Common myeloid progenitor, CD34-positive (primary cell): ENCODE measurements at regions not wholly inside any gene's neighbourhood (a gene's known extent, or its start where the extent isn't known, plus 50 kb on each side); places are given as distances from the start of the nearest gene placed in this dataset.
A peak's percentile ranks its signal among the peaks of the same experiment; 100 is the strongest.
"Not testable (repeated sequence)": the region's sequence is repeated elsewhere in the genome, so short reads cannot be mapped to it uniquely, and the experiment has no call there.

ENCODE experiments used
- CTCF ChIA-PET: fragments of 350-600 bp; sonication (Branson Sonifier 250); formaldehyde crosslinking; loops from one replicate; lab custom pipeline; 2021; ENCODE audit warnings: antibody characterized with exemption; lab: Charles Lee
- POLR2A ChIA-PET: fragments of 350-600 bp; sonication (Branson Sonifier 250); formaldehyde crosslinking; loops from one replicate; lab custom pipeline; 2021; ENCODE audit warnings: antibody characterized with exemption; lab: Charles Lee
- DNase-seq, 3 donors: peaks; one replicate each; pipeline versions ENCODE4 v3.0.0 to v3.0.0-alpha.2; 2013
- H3K27ac ChIP-seq, 2 experiments: 1 replicate in 1 of 2; 2 replicates in 1 of 2; pipeline ENCODE4 v1.7.0; 2013; ENCODE audit warnings: inconsistent platforms in 2 of 2, low read length in 2 of 2, mild to moderate bottlenecking in 2 of 2, low read depth in 1 of 2, moderate library complexity in 1 of 2; ENCODE audit not compliant: severe bottlenecking in 2 of 2, insufficient read depth in 1 of 2, poor library complexity in 1 of 2
- H3K27me3 ChIP-seq, 5 experiments: replicated peaks in 2 of 5; 1 replicate in 3 of 5; 2 replicates in 2 of 5; pipeline versions ENCODE4 v1.6.1 to v1.7.0; 2013; ENCODE audit warnings: low read length in 4 of 5, mild to moderate bottlenecking in 2 of 5, moderate library complexity in 2 of 5, inconsistent platforms in 1 of 5; ENCODE audit not compliant: insufficient read depth in 5 of 5, control insufficient read depth in 4 of 5
- H3K36me3 ChIP-seq, 4 experiments: 1 replicate in 2 of 4; 2 replicates in 2 of 4; pipeline versions ENCODE4 v1.6.1 to v1.7.0; 2013; ENCODE audit warnings: low read length in 3 of 4, control low read depth in 1 of 4, mild to moderate bottlenecking in 1 of 4; ENCODE audit not compliant: control insufficient read depth in 4 of 4, insufficient read depth in 4 of 4
- H3K4me1 ChIP-seq, 4 experiments: 1 replicate in 3 of 4; 2 replicates in 1 of 4; pipeline versions ENCODE4 v1.6.1 to v1.7.1; 2013; ENCODE audit warnings: low read length in 3 of 4, mild to moderate bottlenecking in 3 of 4, control low read depth in 1 of 4, inconsistent platforms in 1 of 4, moderate library complexity in 1 of 4; ENCODE audit not compliant: control insufficient read depth in 4 of 4, insufficient read depth in 4 of 4; ENCODE audit errors: control extremely low read depth in 1 of 4
- H3K4me3 ChIP-seq, 7 experiments: 1 replicate in 4 of 7; 2 replicates in 3 of 7; pipeline versions ENCODE4 v1.5.1 to v1.7.0; 2013; ENCODE audit warnings: mild to moderate bottlenecking in 7 of 7, low read length in 6 of 7, moderate library complexity in 6 of 7, inconsistent platforms in 2 of 7, low read depth in 2 of 7, control low read depth in 1 of 7; ENCODE audit not compliant: insufficient read depth in 4 of 7, control insufficient read depth in 1 of 7; ENCODE audit errors: extremely low read depth in 1 of 7
- H3K9me3 ChIP-seq, 5 experiments: 1 replicate in 4 of 5; 2 replicates in 1 of 5; pipeline versions ENCODE4 v1.6.1 to v1.7.1; 2013; ENCODE audit warnings: low read length in 4 of 5, mild to moderate bottlenecking in 2 of 5, inconsistent platforms in 1 of 5, low read depth in 1 of 5, moderate library complexity in 1 of 5; ENCODE audit not compliant: control insufficient read depth in 4 of 5, insufficient read depth in 2 of 5; ENCODE audit errors: control extremely low read depth in 1 of 5
- WGBS: methylation state at CpG from one replicate; pipeline ENCODE4 v1.1.5; 2013; ENCODE audit not compliant: insufficient coverage; 5-methylcytosine and 5-hydroxymethylcytosine counted together

- no peaks in the 10 kb centered on the region for H3K36me3 ChIP-seq
- ChIA-PET POLR2A (no interaction called here), CTCF (no interaction called here)
- H3K4me1 ChIP-seq = no peaks in the 10 kb centered on the region
- no peak overlapping the region for H3K27ac ChIP-seq
- no peak for DNase-seq
- no peaks in the 10 kb centered on the region for H3K27me3 ChIP-seq
- peaks cover 0 to 2% (median 0%) of the 10 kb centered on the region in 5 experiments for H3K9me3 ChIP-seq
- WGBS = no CpG with 5 or more reads among the region's 2 CpGs
- no peak overlapping the region for H3K4me3 ChIP-seq
Observed at GRCh38 chr6:11445146-11445545, 92.4 kb upstream of the TMEM170B start.

GRCh38 chr6:11443125-11443524, 94.4 kb upstream of the TMEM170B start:
- H3K36me3 ChIP-seq, H3K4me1 ChIP-seq, DNase-seq, H3K9me3 ChIP-seq, H3K27me3 ChIP-seq, CTCF ChIA-PET, POLR2A ChIA-PET, H3K27ac ChIP-seq, H3K4me3 ChIP-seq: not testable (repeated sequence)
- 100% methylated on average over 1 of the region's 1 CpG for WGBS

- Histone ChIP-seq H3K9me3 (no peaks in the 10 kb centered on the region), H3K4me3 (no peak overlapping the region), H3K4me1 (no peaks in the 10 kb centered on the region), H3K27me3 (no peaks in the 10 kb centered on the region), H3K36me3 (no peaks in the 10 kb centered on the region), H3K27ac (no peak overlapping the region)
- ChIA-PET POLR2A (no interaction called here), CTCF (no interaction called here)
- DNase-seq = no peak
- 93% methylated on average over 2 of the region's 2 CpGs for WGBS
Observed at GRCh38 chr6:11442495-11442894, 95.1 kb upstream of the TMEM170B start.

GRCh38 chr6:11439876-11440275, 97.7 kb upstream of the TMEM170B start:
- Histone ChIP-seq H3K4me1 (no peaks in the 10 kb centered on the region), H3K27ac (no peak overlapping the region), H3K36me3 (no peaks in the 10 kb centered on the region), H3K27me3 (no peaks in the 10 kb centered on the region), H3K4me3 (no peak overlapping the region), H3K9me3 (no peaks in the 10 kb centered on the region)
- ChIA-PET CTCF (no interaction called here), POLR2A (no interaction called here)
- DNase-seq = no peak
- no CpG with 5 or more reads among the region's 2 CpGs for WGBS

- H3K4me1 ChIP-seq = no peaks in the 10 kb centered on the region
- no peak overlapping the region for H3K27ac ChIP-seq
- 8% methylated on average over 1 of the region's 2 CpGs for WGBS
- no peaks in the 10 kb centered on the region for H3K27me3 ChIP-seq
- H3K36me3 ChIP-seq = no peaks in the 10 kb centered on the region
- POLR2A ChIA-PET = no interaction called here
- H3K9me3 ChIP-seq = no peaks in the 10 kb centered on the region
- CTCF ChIA-PET = interaction anchor here (1.0 kb wide), 1 partner anchor 11 kb away, joined by 3 read pairs; no protein-coding TSS in a partner anchor
- no peak overlapping the region for H3K4me3 ChIP-seq
- DNase-seq = peak in 2 of 3 donors; percentile 52 to 67
Observed at GRCh38 chr6:11439017-11439420, 98.5 kb upstream of the TMEM170B start.

GRCh38 chr6:11437824-11438459, 99.6 kb upstream of the TMEM170B start:
- Histone ChIP-seq H3K36me3 (no peaks in the 10 kb centered on the region), H3K27ac (no peak overlapping the region), H3K4me1 (no peaks in the 10 kb centered on the region), H3K4me3 (no peak overlapping the region), H3K27me3 (no peaks in the 10 kb centered on the region), H3K9me3 (no peaks in the 10 kb centered on the region)
- WGBS = 100% methylated on average over 4 of the region's 6 CpGs
- no peak for DNase-seq
- CTCF ChIA-PET = no interaction called here
- POLR2A ChIA-PET = interaction anchor here (0.8 kb wide), 1 partner anchor 328 kb away, joined by 3 read pairs; no protein-coding TSS in a partner anchor

- no peaks in the 10 kb centered on the region for H3K4me1 ChIP-seq
- ChIA-PET CTCF (interaction anchor here (0.8 kb wide), 1 partner anchor 15 kb away, joined by 3 read pairs; no protein-coding TSS in a partner anchor), POLR2A (no interaction called here)
- no peak overlapping the region for H3K4me3 ChIP-seq
- WGBS = 100% methylated on average over 2 of the region's 6 CpGs
- DNase-seq = no peak
- no peaks in the 10 kb centered on the region for H3K27me3 ChIP-seq
- no peaks in the 10 kb centered on the region for H3K36me3 ChIP-seq
- no peaks in the 10 kb centered on the region for H3K9me3 ChIP-seq
- no peak overlapping the region for H3K27ac ChIP-seq
Observed at GRCh38 chr6:11436508-11437096, 100.9 kb upstream of the TMEM170B start.
